ENCODE measurements at regions not wholly inside any gene's neighbourhood (a gene's known extent, or its start where the extent isn't known, plus 50 kb on each side); places are given as distances from the start of the nearest gene placed in this dataset.

- no peak for TF ChIP-seq POLR2A (IDR thresholded peaks at IDR 0.05)
- no peak for TF ChIP-seq CTCF (IDR thresholded peaks at IDR 0.05)
These were observed 146.5 kb upstream of the C1GALT1 start for GRCh38 chr7:7035851-7036250.

Data from thyroid gland (tissue), 4 donors.